ENCODE measurements at regions not wholly inside any gene's neighbourhood (a gene's known extent, or its start where the extent isn't known, plus 50 kb on each side); places are given as distances from the start of the nearest gene placed in this dataset.

DNA sequence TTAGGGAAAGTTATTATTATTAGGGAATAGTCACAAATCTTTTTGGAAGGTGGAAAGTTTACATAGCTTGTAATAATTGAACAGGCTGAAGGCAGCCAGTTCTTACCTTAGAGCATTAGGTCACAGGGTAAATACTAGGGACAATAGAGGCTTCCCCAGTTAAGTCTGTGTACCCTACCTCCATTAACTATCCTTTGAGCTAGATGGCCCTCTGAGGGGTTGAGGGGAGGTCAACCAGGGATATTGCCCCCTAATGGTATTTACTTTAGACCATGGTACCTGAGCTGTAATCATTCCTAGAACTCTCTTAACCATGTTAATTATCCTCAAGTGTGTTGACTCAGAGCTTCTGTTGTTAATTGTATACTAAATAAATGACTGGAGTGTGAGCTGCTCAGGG, 120.5 kb upstream of the SCN7A start:
- TF ChIP-seq, protein P1, sequence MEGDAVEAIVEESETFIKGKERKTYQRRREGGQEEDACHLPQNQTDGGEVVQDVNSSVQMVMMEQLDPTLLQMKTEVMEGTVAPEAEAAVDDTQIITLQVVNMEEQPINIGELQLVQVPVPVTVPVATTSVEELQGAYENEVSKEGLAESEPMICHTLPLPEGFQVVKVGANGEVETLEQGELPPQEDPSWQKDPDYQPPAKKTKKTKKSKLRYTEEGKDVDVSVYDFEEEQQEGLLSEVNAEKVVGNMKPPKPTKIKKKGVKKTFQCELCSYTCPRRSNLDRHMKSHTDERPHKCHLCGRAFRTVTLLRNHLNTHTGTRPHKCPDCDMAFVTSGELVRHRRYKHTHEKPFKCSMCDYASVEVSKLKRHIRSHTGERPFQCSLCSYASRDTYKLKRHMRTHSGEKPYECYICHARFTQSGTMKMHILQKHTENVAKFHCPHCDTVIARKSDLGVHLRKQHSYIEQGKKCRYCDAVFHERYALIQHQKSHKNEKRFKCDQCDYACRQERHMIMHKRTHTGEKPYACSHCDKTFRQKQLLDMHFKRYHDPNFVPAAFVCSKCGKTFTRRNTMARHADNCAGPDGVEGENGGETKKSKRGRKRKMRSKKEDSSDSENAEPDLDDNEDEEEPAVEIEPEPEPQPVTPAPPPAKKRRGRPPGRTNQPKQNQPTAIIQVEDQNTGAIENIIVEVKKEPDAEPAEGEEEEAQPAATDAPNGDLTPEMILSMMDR (conservative IDR thresholded peaks at IDR 0.05) = no peak
- DNase-seq (ENCODE audit: low read depth, low spot score) = no peak
- no peak overlapping the region for H3K4me3 Mint-ChIP-seq
- H3K4me1 Mint-ChIP-seq = peaks cover 10% of the 10 kb centered on the region
- no peaks in the 10 kb centered on the region for H3K27me3 Mint-ChIP-seq (ENCODE audit: low read depth)
- peaks cover 2% of the 10 kb centered on the region for H3K9me3 Mint-ChIP-seq
- H3K36me3 Mint-ChIP-seq (ENCODE audit: low read depth) = no peaks in the 10 kb centered on the region
- no peak overlapping the region for H3K27ac Mint-ChIP-seq (ENCODE audit: unreplicated experiment)

DNA sequence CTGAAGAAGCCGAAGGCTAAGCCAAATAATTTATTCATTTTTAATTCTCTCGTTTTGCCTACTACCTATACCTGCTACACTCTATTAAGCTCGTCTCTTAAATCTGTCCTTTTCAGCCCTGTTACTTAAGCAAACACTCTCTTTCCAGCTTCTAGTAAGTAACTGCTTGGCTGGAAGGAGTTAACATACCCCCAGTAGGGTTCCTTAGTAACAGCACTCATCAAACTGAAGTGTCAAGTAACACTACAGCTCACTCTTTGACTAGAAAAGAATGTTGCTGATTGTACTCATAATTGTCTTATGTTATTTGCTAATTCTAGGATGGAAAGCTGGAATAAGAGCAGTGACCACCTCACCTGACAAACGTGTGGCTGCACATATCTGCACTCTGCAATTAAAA, 120.0 kb upstream of the SCN7A start:
- no peak for DNase-seq (ENCODE audit: low read depth, low spot score)
- Mint-ChIP-seq H3K27me3 (ENCODE audit: low read depth) (no peaks in the 10 kb centered on the region), H3K27ac (ENCODE audit: unreplicated experiment) (no peak overlapping the region), H3K9me3 (peaks cover 2% of the 10 kb centered on the region), H3K4me3 (no peak overlapping the region), H3K4me1 (peaks cover 10% of the 10 kb centered on the region), H3K36me3 (ENCODE audit: low read depth) (no peaks in the 10 kb centered on the region)
- TF ChIP-seq, protein P1 (conservative IDR thresholded peaks at IDR 0.05) = no peak

DNA sequence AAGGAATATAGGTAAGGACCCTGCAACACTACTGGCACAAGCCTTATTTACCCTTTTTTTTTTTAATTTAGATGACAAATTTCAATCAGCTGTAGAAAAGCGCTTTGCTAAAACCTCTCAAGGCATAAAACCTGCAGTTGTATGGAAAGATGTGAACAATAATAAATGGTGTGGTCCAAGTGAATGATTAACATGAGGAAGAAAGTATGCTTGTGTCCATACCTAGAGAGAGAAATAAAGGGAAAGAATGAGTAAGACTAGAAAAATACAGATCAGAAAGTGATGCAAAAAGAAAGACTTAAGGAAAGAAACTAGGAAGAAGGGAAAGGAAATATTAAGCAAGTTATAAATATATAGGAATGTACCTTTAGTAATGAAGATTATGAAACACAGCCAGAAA, 119.2 kb upstream of the SCN7A start:
- Mint-ChIP-seq H3K27me3 (ENCODE audit: low read depth) (no peaks in the 10 kb centered on the region), H3K9me3 (peaks cover 2% of the 10 kb centered on the region), H3K4me3 (no peak overlapping the region), H3K27ac (ENCODE audit: unreplicated experiment) (no peak overlapping the region), H3K4me1 (peaks cover 10% of the 10 kb centered on the region), H3K36me3 (ENCODE audit: low read depth) (no peaks in the 10 kb centered on the region)
- no peak for DNase-seq (ENCODE audit: low read depth, low spot score)
- TF ChIP-seq, protein P1 (conservative IDR thresholded peaks at IDR 0.05) = no peak

DNA sequence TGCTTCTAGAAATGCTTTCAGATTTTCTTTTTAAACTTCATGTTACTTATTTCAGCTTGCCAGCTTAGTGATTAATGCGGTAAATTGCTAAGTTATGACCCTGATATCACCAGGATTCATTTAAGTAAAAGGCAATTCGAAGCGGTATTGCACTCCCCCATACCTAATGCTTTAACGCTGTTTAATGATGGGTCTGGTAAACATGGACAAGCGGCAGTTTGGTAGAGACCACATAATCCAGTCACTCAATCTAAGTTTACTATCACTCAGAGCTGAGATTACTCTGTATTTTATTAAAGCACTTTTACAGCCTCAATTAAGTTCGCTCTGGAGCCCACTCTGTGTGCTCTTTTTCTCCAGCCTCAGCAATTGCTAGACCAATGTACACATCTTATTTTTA, 118.2 kb upstream of the SCN7A start:
- H3K27ac Mint-ChIP-seq (ENCODE audit: unreplicated experiment) = no peak overlapping the region

DNA sequence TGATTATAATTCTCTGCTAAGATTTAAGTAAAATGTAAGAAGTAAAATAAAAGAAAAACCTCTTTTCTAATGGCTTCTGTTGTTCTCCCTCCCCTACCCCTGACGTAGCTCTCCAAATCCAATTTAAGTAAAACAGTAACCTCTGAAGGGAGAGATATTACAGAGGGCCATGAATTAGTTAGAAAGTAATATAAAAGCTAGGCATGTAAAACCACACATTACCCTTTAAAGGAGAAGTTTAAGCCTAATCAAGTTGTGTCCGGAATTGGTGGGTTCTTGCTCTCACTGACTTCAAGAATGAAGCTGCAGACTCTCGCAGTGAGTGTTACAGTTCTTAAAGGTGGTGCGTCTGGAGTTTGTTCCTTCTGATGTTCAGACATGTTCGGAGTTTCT, 116.9 kb upstream of the SCN7A start:
- Mint-ChIP-seq H3K4me3 (no peak overlapping the region), H3K36me3 (ENCODE audit: low read depth) (no peaks in the 10 kb centered on the region), H3K27ac (ENCODE audit: unreplicated experiment) (no peak overlapping the region), H3K4me1 (peaks cover 10% of the 10 kb centered on the region), H3K27me3 (ENCODE audit: low read depth) (no peaks in the 10 kb centered on the region), H3K9me3 (no peaks in the 10 kb centered on the region)
- no peak for DNase-seq (ENCODE audit: low read depth, low spot score)
- TF ChIP-seq, protein P1 (conservative IDR thresholded peaks at IDR 0.05) = no peak

More for the DNA sequence above, 118.2 kb upstream of the SCN7A start:
- no peak overlapping the region for H3K4me3 Mint-ChIP-seq
- TF ChIP-seq, protein P1 (conservative IDR thresholded peaks at IDR 0.05) = no peak
- peaks cover 2% of the 10 kb centered on the region for H3K9me3 Mint-ChIP-seq
- H3K4me1 Mint-ChIP-seq = peaks cover 10% of the 10 kb centered on the region
- no peak for DNase-seq (ENCODE audit: low read depth, low spot score)
- no peaks in the 10 kb centered on the region for H3K27me3 Mint-ChIP-seq (ENCODE audit: low read depth)
- no peaks in the 10 kb centered on the region for H3K36me3 Mint-ChIP-seq (ENCODE audit: low read depth)
